ENCODE measurements at regions not wholly inside any gene's neighbourhood (a gene's known extent, or its start where the extent isn't known, plus 50 kb on each side); places are given as distances from the start of the nearest gene placed in this dataset.
A peak's percentile ranks its signal among the peaks of the same experiment; 100 is the strongest.
"Not testable (repeated sequence)": the region's sequence is repeated elsewhere in the genome, so short reads cannot be mapped to it uniquely, and the experiment has no call there.

DNA sequence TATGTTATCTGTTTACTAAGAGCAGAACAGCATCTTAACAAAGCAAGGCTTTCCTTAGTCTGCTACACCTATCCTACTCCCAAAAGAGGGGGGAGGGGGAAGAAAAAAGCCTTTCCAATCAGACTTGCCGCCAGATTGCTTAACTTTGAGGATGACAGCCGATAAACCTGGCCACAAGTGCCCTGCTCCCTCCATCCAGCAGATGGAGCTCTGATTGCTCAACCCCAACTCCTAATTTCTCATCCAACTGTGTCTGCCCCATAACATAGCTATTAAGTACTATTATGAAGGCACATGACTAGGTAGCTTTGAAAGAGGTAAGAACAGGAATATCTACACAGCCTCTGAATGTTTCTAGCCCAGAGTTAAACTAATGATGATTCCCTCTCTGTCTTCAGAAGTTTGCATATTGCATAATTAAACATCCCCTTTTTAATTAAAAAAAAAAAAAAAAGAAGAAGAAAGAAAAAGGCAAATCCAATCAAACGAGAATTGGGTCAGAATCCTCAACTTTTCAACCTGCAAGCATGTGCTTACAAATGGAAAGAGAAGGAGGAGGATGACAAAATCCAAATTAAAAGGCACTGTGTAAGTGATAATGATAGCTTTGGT lies 247.4 kb downstream of the GALC start:
- intact Hi-C loops (cut with DNase I) = no loop called here
- DNase-seq (ENCODE audit: low spot score) = no peak

DNA sequence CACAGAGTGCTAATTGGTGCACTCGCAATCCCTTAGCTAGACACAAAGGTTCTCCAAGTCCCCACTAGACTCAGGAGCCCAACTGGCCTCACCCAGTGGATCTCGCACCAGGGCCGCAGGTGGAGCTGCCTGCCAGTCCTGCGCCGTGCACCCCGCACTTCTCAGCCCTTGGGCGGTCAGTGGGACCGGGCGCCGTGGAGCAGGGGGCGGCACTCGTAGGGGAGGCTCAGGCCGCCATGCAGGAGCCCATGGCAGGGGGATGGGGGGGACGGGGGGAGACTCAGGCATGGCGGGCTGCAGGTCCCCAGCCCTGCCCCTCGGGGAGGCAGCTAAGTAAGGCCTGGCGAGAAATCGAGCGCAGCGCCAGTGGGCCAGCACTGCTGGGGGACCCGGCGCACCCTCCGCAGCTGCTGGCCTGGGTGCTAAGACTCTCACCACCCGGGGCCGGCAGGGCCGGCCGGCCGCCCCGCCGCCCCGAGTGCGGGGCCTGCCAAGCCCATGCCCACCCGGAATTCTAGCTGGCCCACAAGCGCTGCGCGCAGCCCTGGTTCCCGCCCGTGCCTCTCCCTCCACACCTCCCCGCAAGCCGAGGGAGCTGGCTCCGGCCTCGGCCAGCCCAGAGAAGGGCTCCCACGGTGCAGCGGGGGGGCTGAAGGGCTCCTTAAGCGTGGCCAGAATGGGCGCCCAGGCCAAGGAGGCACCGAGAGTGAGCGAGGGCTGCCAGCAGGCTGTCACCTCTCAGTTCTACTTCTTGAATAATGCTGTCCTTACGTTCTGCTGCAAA lies 258.2 kb downstream of the GALC start:
- DNase-seq (ENCODE audit: low spot score); intact Hi-C loops (cut with DNase I): not testable (repeated sequence)

DNA sequence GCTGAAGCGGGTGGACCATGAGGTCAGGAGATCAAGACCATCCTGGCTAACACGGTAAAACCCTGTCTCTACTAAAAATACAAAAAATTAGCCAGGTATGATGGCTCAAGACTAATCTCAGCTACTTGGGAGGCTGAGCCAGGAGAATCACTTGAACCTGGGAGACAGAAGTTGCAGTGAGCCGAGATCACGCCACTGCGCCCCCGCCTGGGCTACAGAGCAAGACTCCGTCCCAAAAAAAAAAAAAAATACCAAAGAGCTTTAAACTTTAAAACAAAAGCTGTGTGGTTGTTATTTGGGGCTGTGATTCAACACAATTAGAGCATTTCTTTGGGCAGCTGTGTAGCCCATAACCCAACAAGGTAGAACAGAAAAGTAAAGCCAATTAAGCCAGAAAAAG lies 259.9 kb downstream of the GALC start:
- DNase-seq (ENCODE audit: low spot score); intact Hi-C loops (cut with DNase I): not testable (repeated sequence)

DNA sequence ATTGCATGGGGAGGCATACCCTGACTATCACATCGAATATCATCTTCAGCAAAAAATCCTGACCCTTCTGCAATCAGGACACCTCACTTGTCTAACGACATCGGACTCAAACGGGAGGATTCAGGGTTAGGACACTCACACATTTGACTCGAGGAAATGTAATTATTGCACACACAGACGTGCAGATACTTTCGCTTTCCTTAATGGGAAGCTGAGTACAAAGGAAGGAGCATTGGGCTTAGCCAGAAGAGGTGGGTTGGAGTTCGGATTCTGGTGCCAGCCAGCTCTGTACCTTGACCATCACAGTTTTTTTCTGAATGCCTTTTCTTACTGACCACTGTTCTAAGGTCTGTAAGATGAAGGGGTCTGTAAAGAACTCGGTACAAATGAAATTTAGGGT lies 260.4 kb downstream of the GALC start:
- intact Hi-C loops (cut with DNase I) = no loop called here
- no peak for DNase-seq (ENCODE audit: low spot score)

DNA sequence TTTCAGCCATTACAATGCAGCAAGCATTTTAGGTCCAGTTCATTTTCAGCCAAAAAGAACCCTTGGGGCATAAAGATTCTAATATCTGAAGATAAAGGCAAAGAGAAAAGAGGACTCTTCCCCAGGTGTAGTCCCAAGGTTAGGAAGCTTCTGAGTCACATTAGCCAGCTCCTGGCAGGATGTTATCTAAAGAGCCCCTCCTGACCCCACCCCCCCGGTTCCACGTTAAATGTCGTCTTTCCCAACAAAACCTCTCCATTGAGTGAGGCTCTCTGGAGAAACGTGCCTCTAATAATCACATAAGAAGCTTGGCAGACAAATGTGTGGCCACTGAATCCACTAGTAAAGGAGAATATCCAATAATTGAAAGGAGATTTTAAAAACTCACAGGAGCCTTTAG lies 267.7 kb downstream of the GALC start:
- DNase-seq (ENCODE audit: low spot score) = no peak
- intact Hi-C loops (cut with DNase I) = no loop called here

DNA sequence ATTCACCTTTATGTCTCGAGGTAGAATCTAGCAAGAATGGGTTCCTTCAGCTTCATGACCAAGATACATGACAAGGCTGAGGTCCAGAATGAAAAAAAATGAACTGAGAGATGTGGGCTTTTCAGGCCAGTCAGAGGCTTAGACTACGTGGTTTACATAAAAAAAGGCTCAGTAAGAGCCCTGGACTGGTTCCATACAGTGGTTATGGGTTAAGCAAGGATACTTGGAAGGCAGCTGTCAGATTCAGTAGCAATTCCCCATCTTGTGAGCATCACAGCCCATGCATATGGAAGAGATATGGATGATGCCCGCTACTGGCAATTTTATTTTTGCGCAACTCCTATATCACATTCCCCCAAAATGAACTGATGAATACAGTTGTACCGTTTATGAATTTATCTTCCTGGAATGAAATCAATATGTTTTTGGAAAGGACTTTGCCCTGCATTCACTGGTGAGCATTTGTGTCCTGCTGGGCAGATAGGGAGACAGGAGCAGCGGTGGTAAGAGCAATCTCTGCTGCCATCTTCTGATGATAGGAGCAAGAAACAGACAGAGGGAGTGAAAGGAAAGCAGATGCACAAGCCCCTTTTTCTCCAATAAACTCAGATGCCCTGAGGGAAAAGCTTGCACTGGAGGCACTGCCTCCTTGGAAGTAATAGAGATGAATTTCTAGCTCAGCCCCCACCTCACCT lies 280.4 kb downstream of the GALC start:
- intact Hi-C loops (cut with DNase I) = no loop called here
- no peak for DNase-seq (ENCODE audit: low spot score)

DNA sequence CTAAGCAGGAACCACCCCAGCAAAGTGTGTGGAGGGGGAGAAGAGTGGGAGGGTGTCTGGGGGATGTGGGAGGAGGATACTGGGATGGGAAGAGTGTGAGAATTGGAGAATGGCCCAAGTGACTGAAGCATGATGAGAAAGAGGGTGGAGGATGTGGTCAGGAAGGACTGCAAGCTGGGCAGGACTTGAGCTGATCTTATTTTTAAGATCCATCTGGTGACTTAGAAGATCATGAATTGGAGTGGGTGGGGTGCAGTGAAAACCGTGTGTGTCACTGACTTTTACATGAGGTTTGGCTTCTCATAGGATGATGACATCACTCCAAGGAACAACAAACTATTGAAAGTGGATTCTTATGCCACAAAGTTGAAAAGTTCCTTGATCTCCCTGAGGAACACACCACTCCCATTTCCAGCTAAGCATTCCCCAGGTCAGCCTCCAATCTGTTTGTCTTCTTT lies 287.5 kb downstream of the GALC start:
- no peak for DNase-seq (ENCODE audit: low spot score)
- intact Hi-C loops (cut with DNase I) = no loop called here

DNA sequence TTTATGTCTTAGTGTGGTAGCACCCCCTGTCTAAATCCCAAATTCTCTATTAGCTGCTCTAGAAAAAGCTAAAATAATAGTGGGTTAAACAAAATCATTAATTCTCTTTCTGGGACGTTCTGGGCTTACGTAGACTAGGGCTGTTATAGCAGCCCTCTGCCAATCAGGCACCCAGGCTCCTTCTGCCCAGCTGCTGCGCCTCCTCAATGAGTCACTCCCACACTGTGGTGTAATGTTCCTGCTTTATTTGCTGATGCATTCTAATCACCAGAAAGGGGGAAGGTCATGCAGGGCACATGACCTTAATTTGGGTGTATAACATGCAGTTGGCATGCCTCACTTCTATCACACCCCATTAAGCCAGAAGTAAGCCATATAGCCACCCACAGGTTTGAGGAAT lies 294.5 kb downstream of the GALC start:
- no peak for DNase-seq (ENCODE audit: low spot score)
- intact Hi-C loops (cut with DNase I) = no loop called here

DNA sequence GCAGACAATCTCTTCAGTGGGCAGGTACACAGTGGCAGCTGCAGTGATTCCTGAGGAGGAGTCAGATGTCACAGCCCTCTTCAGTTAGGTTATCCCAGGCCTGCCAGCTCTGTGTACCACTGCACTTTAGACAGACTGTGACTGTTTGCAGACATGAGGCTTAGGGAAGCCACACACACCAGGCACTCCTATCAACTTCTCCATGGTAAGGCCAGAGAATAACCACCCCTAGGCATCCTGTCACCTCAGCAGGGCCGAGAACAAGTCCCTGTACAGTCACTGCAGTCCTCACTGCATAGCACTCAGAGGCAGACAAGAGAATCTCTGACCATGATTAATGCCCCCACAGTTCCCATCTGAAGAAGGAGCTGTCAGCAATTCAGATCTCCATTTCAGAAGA lies 296.5 kb downstream of the GALC start:
- intact Hi-C loops (cut with DNase I) = no loop called here
- DNase-seq (ENCODE audit: low spot score) = no peak

DNA sequence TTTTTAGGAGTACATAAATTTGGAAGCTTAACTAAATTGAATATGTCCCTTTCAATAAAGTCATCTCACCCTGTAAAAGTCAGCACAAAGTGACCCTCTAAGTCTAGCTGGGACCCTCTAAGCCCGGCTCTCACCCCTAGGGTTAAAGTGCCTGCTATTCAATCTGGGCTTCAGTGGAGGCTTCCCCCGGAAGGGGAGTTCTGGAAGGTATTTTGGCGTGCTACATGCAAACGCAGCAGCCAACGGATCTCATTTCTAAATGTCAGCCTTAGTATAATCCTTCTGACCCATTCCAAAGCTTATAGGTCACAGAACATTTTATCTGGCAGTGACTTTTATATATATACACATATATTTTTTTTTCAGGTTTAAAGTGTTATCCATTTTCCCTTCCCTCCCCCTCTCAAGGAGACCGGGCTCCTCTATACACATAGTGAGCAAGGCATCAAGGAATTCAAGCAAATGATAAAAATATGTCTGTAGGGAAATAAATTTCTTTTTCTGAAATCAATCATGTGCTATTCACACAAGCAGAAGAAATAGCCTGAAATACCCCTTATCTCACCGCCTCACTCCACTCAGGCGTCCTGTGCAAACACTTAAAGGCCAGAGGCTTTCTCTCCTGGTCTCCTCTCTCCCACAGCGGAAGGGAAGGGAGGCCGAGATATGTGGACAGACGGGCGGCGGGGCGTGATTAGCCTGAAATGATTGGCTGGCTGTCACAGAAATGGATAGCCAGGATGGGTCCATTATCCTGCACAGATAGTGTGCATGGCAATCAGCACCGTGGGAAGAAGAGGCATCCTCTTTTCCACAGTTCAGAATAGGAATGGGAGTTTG lies 301.7 kb downstream of the GALC start:
- DNase-seq (ENCODE audit: low spot score) = peak; percentile 68
- intact Hi-C loops (cut with DNase I) = no loop called here

DNA sequence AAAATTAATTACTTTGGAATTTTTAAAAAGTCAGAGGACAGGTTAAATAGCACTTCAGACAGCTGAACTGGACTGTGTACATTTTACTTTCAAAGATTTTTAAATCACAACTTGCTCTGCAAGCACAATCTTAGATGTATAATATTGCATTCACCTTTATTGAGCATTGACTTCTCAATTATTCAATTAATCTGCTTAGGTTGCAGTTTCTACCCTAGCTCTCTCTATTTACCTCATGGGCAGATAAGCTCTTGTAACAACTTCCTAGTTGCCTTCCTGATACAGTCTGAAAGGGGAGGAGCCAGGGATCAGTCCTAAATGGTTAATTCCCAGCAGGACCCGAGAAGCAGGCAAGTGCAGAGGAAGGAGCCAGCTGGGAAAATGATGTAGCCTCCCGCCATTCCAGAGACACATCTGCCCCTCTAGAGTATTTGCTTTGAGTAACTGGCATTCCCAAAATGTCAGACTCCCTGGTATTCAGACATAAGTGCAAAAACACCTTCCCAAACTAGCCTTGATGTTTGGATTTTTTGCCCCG lies 302.8 kb downstream of the GALC start:
- DNase-seq (ENCODE audit: low spot score) = no peak
- intact Hi-C loops (cut with DNase I) = no loop called here

DNA sequence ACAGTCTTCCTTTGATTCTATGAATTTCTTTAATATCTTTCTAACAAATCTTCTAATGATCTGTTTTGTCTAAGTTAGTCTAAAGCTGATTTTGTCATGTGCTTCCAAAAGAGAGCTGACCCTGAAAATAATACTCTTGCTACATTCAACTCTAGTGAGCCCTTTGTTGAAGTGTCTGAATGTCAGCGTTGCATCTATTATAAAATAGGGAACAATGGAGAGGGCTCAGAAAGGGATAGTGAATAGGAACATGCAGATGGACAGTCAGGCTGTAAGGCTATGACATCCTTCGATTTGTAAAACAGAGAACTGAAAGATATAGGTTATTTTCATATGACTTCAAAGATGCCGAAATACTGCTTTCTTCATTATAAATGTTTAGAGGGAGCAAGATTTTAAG lies 304.5 kb downstream of the GALC start:
- DNase-seq (ENCODE audit: low spot score) = no peak
- intact Hi-C loops (cut with DNase I) = no loop called here

DNA sequence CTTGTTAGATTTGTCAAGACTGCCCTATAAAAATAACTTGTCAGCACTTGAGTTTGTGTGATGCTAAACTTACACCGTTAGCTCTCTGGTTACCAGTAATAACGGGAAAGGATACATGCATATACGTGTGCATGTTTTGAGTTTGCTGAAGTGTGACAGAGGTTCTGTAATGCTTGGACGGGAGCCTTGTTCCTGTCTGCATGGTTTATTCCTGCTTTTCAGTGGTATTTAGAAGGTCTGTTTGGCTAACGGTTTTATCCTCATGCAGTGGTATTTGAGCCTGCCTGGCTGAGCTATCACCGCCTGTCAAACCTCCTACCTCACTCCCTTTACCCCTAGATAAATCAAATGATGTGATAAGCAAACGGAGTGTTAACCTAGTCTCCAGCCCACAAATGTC lies 305.6 kb downstream of the GALC start:
- intact Hi-C loops (cut with DNase I) = no loop called here
- DNase-seq (ENCODE audit: low spot score) = no peak

DNA sequence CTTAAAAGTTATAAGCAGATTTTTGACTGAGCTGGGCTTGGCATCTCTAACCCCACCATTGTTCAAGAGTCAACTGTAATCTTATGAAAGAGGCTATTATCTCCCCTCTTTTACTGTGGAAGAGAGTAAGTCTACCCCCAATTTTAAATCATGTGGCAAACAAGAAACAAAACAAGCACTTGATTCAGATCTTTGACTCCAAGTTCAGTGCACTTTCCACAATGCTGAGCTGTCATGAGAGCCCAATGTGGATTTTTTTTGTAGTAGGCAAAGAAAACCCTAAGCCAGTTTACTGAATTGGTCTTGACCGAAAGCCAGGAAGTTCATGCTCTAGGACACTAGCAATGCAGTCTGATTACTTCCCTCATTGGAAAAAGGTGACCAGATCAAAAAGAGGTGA lies 306.2 kb downstream of the GALC start:
- no peak for DNase-seq (ENCODE audit: low spot score)

DNA sequence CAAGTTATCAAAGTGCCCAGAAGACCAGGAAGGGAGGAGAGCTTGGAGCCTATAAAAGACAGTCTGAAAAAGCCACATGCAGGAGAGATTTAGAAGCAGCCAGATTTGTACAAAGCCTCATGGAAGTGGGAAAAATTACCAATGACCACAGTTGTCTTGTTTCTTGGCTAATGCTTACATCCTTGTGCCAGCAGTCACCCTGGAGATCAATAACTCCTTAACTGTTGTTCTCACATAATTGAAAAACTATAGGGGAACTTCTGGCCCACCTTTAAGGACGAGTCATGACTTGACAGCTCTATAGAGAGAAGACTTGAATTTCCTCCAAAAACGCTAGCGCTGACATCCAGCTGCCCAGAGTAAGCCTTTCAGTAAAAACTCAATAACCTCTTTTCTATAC lies 313.1 kb downstream of the GALC start:
- intact Hi-C loops (cut with DNase I) = no loop called here
- DNase-seq (ENCODE audit: low spot score) = no peak

More for the DNA sequence above, 306.2 kb downstream of the GALC start:
- intact Hi-C loops (cut with DNase I) = no loop called here

DNA sequence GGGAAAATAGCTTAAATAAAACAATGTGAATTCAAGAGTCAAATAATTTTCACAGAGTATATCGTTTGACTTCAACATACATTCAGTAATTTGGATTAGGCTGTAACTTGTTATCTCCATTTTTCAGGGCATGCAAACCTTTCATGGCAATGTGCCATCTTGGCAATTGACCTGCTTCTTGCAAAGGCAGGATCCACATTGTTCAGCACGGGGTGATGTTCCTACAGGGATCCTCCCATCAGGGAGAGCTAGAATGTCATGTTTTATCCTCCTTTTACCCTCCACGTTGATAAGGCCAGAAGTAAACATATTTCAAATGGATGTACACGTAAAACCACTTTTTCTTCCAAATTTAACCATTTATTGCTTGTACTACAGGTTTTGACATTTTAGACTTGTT lies 314.4 kb downstream of the GALC start:
- intact Hi-C loops (cut with DNase I) = no loop called here
- DNase-seq (ENCODE audit: low spot score) = no peak

DNA sequence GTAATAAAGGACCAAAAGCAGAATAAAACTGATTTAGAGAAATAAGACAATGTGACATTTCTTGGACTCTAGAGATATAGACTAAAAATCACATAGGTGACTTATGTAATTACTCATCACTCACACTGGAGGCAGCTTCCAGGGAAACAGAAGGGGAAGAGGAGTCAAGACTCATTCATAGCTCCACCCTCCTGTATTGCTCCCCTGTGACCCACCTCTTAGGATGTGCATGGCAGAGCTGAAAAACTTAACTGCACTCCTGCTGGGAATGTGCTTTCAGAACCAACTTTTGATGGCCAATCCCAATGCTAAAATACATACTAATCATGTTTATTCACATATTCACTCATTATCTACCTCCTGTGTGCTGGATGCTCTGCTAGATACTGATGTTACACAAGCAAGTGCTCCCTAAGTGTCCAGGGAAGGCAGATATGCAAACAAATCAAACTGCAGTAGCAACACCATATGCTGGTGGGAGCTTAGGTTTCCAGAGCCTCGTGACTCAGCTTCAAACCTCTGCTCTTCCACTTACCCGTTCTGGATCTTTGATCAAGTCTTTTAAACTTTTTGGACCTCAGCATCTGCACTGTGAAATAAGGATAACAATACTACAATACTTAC lies 316.1 kb downstream of the GALC start:
- intact Hi-C loops (cut with DNase I) = no loop called here
- no peak for DNase-seq (ENCODE audit: low spot score)

DNA sequence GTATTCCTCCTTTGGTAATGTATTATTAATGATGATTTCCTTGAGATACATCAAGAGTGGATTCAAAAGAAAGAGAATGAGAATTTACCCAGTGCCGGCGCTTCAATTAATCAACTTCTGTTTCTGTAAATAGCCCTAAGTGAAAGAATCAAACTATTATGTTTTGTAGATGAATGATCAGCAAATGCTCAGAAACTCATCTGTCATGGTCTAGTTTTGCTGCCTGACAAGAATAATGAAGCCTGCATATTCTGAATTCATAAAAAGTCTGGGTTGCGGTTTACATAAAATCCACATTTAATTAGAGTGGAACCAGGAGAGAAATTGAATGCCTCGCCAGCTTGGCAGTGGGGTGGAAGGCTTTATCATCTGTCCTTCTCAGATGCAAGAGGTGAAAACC lies 325.3 kb downstream of the GALC start:
- intact Hi-C loops (cut with DNase I) = no loop called here
- no peak for DNase-seq (ENCODE audit: low spot score)

DNA sequence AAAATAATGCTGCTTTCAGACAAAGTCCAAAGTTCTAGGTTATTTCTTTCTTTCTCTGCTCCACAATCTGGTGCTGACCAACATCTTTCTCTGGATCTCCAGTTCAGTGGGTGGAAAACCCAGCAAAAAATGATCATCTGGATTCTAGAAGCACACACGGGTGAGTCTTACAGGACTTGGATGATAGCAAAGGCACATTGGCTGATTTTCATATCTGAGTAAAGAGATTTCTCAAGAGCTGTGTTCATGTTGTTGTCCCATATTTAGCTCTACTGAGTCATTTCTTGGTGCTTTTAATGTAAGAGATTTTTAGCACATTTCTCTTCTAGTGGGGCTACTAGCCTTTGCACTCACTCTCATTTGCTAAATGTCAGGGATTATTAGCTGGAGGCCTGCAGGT lies 336.7 kb downstream of the GALC start:
- no peak for DNase-seq (ENCODE audit: low spot score)
- intact Hi-C loops (cut with DNase I) = no loop called here

All from posterior vena cava (tissue), 2 donors.